ENCODE measurements at regions not wholly inside any gene's neighbourhood (a gene's known extent, or its start where the extent isn't known, plus 50 kb on each side); places are given as distances from the start of the nearest gene placed in this dataset.
"Not testable (repeated sequence)": the region's sequence is repeated elsewhere in the genome, so short reads cannot be mapped to it uniquely, and the experiment has no call there.

DNA sequence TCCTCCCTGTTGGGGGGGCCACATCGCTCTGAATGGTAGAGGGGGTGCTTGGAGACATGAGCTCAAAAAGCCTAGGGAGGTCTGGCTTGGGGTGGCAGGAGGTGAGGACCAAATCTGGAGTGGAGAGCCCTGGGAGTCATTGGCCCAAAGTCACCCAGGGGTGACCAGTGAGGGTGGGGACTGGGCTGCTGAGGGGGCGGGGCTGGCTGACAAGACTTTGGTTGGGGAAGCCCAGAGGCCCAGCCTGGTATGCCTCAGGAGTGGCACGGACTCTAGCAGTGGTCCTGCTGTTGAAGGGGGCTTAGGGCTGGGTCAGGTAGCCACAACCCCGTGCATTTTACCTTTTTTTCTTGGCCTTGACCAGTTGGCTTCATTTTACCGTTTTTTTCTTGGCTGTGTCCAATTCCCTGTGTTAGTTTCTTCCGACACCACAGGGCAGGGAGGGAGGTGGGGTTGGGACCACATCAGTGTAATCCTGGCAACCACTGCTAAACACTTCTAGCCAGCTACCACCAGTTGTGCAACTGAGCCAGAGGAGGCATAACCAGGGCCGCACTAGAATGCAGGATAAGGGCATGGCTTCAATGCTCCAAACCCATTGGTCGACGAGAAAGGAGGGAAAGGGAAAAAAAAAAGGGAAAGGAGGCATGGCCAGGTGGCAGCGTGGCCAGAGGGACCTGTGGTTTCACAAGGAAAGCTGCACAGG lies 105.3 kb upstream of the C2CD4B start:
- DNase-seq (ENCODE audit: low read depth in 1 of 2, low spot score in 1 of 2), result no peak

DNA sequence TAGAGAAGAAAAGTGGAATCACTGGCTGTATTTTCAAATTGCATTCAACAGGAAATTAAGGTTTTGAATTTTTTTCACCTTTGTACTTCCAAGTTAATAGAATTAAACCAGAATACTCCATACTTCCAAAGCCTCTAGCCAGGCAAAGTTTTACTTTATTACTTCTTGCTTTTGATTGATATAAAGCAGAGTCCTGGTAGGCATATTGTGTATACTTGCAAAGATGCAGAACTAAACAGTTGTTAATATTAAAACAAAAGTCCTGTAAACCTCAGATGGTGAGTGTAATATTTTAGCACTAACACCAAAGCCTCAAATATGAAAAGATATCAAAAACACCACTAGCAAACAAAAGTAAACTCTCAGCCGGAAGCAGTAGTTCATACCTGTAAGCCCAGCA lies 107.2 kb upstream of the C2CD4B start:
- no peak for DNase-seq (ENCODE audit: low read depth in 1 of 2, low spot score in 1 of 2)

GRCh38 chr15:62275831-62276230 lies 110.7 kb upstream of the C2CD4B start:
- DNase-seq (ENCODE audit: low read depth in 1 of 2, low spot score in 1 of 2), result no peak

GRCh38 chr15:62277816-62278394 lies 112.8 kb upstream of the C2CD4B start:
- no peak for DNase-seq (ENCODE audit: low read depth in 1 of 2, low spot score in 1 of 2)

- no peak for DNase-seq (ENCODE audit: low read depth in 1 of 2, low spot score in 1 of 2)
These were observed 113.4 kb upstream of the C2CD4B start for GRCh38 chr15:62278534-62278933.

DNA sequence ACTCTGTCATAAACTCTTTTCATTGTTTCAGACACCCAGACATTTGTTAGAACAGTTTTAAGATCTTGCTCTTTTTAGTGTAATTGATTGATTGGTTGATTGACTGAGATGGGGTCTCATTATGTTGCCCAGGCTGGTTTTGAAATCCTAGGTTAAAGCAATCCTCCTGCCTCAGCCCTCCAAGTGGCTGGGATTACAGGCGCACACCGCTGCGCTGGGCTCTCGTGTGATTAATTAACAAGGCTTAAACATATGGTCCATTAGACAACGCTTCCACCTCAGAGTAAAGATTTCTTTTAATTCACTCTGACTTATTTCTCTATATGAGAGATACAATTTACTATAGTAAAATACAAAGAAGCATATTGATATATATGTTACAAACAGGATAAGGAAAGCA lies 114.0 kb upstream of the C2CD4B start:
- no peak for DNase-seq (ENCODE audit: low read depth in 1 of 2, low spot score in 1 of 2)

DNA sequence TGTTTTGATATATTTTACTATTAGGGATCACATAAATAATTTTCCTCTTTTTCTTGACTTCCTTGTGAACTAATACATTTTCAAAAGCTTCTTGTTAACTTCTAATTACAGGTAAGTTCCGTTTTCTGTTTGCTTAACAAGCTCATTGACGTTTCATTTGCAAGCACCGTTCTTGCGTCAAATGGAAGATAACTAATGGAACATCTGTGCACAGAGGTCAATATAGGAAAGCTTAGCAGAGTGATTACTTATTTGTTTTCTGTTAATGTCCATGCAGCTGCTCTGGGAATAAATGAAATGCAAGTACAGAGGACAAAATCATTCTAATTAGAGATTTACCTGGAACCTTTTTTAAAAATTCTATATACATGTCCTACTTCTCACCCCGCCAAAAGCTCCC lies 115.5 kb upstream of the C2CD4B start:
- no peak for DNase-seq (ENCODE audit: low read depth in 1 of 2, low spot score in 1 of 2)

- not testable (repeated sequence) for DNase-seq (ENCODE audit: low read depth in 1 of 2, low spot score in 1 of 2)
These were observed 116.7 kb upstream of the C2CD4B start for GRCh38 chr15:62281801-62282200.

DNA sequence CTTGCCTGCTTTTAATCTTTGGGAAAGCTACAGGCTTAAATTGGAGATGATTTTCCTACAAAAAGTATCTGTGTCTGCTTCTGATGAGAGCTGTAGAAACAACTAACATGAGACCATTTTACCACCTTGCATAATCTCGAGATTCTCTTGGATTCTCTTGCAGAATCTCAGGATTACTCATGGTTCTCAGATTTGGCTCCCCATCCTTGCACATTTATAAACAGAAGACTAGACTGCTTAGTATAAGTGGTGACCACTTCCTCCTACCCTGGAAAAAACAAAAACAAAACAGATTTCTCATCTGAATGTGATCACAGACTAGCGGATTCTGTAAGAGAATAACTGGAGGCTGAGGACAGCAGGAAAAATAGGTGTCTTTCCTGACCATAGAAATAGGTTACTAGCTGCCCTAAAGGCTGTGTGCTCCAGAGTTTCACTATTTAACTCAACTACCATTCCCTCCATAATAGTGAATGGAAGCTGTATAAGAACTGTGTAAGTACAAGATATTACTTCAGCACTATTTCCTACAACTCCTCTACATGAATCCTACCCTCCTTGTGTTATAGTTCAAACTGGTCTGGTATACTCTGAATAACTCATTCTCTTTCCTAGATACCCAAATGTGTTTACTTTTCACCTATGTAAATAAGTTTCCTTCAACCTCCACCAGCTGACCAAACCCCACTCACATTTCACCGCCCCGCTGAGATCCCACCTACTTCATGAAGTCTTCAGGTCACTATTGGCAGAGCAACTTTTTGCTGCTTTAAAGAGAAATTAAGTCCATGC lies 122.2 kb upstream of the C2CD4B start:
- DNase-seq (ENCODE audit: low read depth in 1 of 2, low spot score in 1 of 2), result no peak

DNA sequence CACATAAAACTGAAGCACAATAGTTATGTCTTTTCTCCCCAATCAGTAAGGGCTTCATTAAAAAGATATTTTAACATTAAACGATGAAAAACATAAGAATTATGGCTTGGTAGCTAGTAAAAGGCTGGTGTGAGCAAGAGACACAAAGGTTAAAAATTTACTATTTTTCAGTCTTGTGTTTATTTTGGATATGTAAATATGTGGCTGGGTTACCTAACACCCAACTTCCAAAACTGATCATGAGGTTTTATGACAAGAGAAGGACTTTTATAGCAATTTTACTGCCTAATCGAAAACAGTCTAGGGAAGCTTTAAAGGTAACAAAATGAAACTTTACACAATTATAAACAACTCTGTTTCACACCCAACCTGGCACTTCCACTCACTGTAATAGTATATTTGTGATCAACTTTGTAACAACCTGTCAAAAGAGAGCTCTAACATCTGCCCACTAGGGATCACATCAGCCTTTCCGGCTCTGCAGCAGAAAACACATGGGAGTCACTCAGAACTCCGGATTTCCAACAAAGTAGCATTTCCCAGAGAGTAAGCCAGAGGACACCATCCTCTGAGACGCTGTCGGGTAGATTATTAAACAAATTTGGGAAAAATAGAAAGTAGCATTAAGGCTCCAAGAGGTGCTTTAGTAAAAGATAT lies 123.4 kb upstream of the C2CD4B start:
- no peak for DNase-seq (ENCODE audit: low read depth in 1 of 2, low spot score in 1 of 2)

DNA sequence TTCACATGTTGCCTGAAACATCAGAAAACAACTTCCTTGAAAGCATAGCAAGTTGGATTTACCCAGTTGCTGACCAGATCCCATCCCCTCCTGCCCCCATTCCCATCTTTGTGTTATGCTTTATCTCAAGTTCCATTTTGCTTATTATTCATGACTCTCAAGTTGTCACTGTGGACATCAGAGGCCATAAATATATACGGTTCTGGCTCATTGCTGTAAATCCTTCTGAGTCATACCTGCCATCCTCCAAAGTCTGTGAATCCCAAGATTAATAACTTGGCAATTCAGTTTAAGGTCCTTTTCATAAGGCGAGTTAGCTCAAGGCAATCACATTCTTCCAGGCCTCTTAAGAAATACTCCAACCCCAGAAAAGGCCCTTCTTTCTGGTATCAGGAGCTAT lies 126.2 kb upstream of the C2CD4B start:
- DNase-seq (ENCODE audit: low read depth in 1 of 2, low spot score in 1 of 2), result no peak

GRCh38 chr15:62296756-62297507 lies 131.8 kb upstream of the C2CD4B start:
- DNase-seq (ENCODE audit: low read depth in 1 of 2, low spot score in 1 of 2), result no peak

DNA sequence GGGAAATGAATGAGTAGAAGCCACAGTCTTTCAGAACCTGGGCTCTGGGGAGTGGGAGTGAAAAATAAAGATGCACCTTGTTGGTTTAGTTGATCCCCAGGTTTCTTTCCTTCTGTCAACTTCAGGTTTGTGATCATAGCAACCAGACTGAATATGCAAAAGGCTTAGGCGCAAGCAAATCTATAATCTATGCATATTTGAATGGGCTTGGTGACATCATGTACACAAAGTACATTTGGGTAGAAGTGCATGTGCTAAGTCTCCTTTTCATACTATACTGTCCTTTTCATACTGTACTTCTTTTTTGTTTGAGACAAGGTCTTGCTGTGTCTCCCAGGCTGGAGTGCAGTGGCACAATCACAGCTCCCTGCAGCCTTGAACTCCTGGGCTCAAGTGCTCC lies 132.4 kb upstream of the C2CD4B start:
- no peak for DNase-seq (ENCODE audit: low read depth in 1 of 2, low spot score in 1 of 2)

- DNase-seq (ENCODE audit: low read depth in 1 of 2, low spot score in 1 of 2), result no peak
These were observed 132.8 kb upstream of the C2CD4B start for GRCh38 chr15:62297933-62298332.

- DNase-seq (ENCODE audit: low read depth in 1 of 2, low spot score in 1 of 2), result no peak
These were observed 133.7 kb upstream of the C2CD4B start for GRCh38 chr15:62298811-62299210.

DNA sequence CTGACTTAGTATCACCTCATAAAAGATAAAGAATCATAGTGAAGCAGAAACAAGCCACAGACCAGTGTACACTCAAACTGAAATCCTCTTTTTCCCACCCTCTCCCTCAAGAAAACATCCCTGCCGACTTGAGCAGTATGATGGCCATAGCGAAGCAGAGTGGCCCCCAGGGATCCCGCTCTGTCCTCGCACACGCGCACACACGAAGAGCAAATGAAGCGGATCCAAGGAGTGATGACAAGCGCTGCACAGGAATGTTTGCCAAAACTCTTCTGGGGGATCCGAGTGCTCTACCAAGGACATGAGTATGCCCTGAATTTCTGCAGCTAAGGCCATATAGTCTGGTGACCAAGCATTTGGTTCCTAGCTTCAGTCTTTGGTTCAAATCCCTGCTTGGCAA lies 134.5 kb upstream of the C2CD4B start:
- DNase-seq (ENCODE audit: low read depth in 1 of 2, low spot score in 1 of 2), result no peak

- DNase-seq (ENCODE audit: low read depth in 1 of 2, low spot score in 1 of 2), result no peak
These were observed 137.0 kb upstream of the C2CD4B start for GRCh38 chr15:62301993-62302675.

DNA sequence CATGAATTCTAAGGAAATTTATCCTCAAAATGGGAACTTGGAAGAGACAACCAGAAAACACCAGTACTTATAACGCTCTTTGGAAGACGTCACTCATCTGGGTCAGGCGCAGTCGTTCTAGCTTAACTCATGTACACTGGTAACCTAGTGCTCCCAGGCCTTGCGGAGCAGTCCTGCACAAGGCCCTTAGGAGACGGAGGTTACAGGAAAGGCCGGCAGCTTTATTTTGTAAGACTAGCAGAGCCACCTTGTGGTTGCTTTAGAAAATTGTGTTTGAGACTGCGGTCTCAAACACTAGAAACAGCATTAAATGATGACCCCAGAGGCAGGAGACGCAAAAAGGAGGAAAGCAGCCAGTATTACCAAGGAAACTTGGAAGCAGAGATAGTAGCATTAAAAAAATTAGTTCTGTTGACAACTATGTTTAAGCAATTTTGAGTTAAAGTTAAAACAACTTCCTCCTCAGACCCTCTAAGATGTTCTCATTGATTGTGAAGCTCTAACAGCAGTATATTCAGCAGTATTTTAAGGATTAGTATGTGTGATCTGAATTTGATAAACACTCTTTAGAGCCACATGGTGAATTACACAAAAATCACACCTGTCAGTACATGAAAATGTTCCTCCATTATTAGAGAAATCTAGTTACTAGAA lies 141.9 kb upstream of the C2CD4B start:
- DNase-seq (ENCODE audit: low read depth in 1 of 2, low spot score in 1 of 2), result no peak

GRCh38 chr15:62307551-62307950 lies 142.5 kb upstream of the C2CD4B start:
- DNase-seq (ENCODE audit: low read depth in 1 of 2, low spot score in 1 of 2), result no peak

GRCh38 chr15:62316413-62317060 lies 151.5 kb upstream of the C2CD4B start:
- DNase-seq (ENCODE audit: low read depth in 1 of 2, low spot score in 1 of 2), result no peak
